Panc1 (cell line): ENCODE measurements at regions not wholly inside any gene's neighbourhood (a gene's known extent, or its start where the extent isn't known, plus 50 kb on each side); places are given as distances from the start of the nearest gene placed in this dataset.
A peak's percentile ranks its signal among the peaks of the same experiment; 100 is the strongest.

Experiments used
- ATAC-seq: fragments of 200-7000 bp; cut with Tn5 transposase; 2 replicates; pipeline ENCODE4 v1.9.1; 2020; ENCODE audit warnings: mild to moderate bottlenecking, moderate library complexity
- BruUV-seq: library from RNA; stranded (reverse); fragments of 400-500 nt; replicated peaks from 2 replicates; lab custom pipeline; 2021; lab: Mats Ljungman, UMichigan
- CTCF ChIA-PET: fragments of 300-600 bp; sonication (Branson Sonifier 250); formaldehyde crosslinking; loops from one replicate; lab custom pipeline; 2022; ENCODE audit warnings: antibody characterized with exemption; lab: Charles Lee
- POLR2A ChIA-PET: fragments of 300-600 bp; sonication (Branson Sonifier 250); formaldehyde crosslinking; loops from one replicate; lab custom pipeline; 2022; ENCODE audit warnings: antibody characterized with exemption; lab: Charles Lee
- DNase-seq: peaks from one replicate; pipeline ENCODE4 v3.0.0-alpha.2; 2010; ENCODE audit warnings: low read depth, low spot score
- H3K27ac ChIP-seq: 2 replicates; pipeline ENCODE4 v1.5.1; 2011; ENCODE audit warnings: mild to moderate bottlenecking, low read length, inconsistent platforms
- H3K27me3 ChIP-seq: fragments of 200-500 bp; sonication (Bioruptor generic); 2 replicates; pipeline ENCODE4 v1.6.0; 2014; ENCODE audit warnings: low read length, inconsistent platforms; ENCODE audit not compliant: control insufficient read depth, insufficient read depth
- H3K36me3 ChIP-seq: fragments of 200-500 bp; sonication (Bioruptor generic); 2 replicates; pipeline ENCODE4 v1.5.1; 2014; ENCODE audit warnings: inconsistent platforms, mild to moderate bottlenecking, low read length, moderate library complexity; ENCODE audit not compliant: control insufficient read depth, insufficient read depth
- H3K4me1 ChIP-seq: 2 replicates; pipeline ENCODE4 v1.5.1; 2011; ENCODE audit warnings: inconsistent platforms, mild to moderate bottlenecking, low read length, moderate library complexity; ENCODE audit not compliant: control insufficient read depth, insufficient read depth
- H3K4me3 ChIP-seq, 2 experiments: 2 replicates each; pipeline ENCODE4 v1.5.1; 2011 to 2012; ENCODE audit warnings: low read depth in 2 of 2, low read length in 2 of 2, mild to moderate bottlenecking in 2 of 2, inconsistent platforms in 1 of 2, moderate library complexity in 1 of 2
- H3K9me3 ChIP-seq: fragments of 200-500 bp; sonication (Bioruptor generic); 2 replicates; pipeline ENCODE4 v1.5.1; 2014; ENCODE audit warnings: low read depth, mild to moderate bottlenecking, inconsistent platforms, low read length, moderate library complexity; ENCODE audit not compliant: control insufficient read depth, insufficient read depth
- POLR2AphosphoS5 ChIP-seq: IDR thresholded peaks from 2 replicates; pipeline ENCODE4 v1.6.1; 2012; ENCODE audit warnings: mild to moderate bottlenecking, low read depth, low read length, moderate library complexity
- SIN3A ChIP-seq: IDR thresholded peaks from 2 replicates; pipeline ENCODE4 v1.6.1; 2012; ENCODE audit warnings: low read depth, mild to moderate bottlenecking, low read length, moderate library complexity, borderline replicate concordance; ENCODE audit not compliant: insufficient read depth
- TCF7L2 ChIP-seq: IDR thresholded peaks from 2 replicates; pipeline ENCODE4 v1.6.1; 2011; ENCODE audit warnings: mild to moderate bottlenecking, low read depth, low read length, inconsistent platforms
- in situ Hi-C: cut with HindIII; loops from 2 replicates; pipeline ENCODE4 v1.10.0; 2016; ENCODE audit warnings: low sequenced_read_pairs, low pct_unique_long_range_greater_than_20kb
- intact Hi-C: fragments of 100-400 bp; cut with micrococcal nuclease; formaldehyde crosslinking; loops from one replicate; pipeline ENCODE4 v1.10.0; 2022; ENCODE audit not compliant: unreplicated experiment
- TF ChIP-seq, protein P1 (sequence below), 2 experiments: IDR thresholded peaks; 2 replicates each; pipeline ENCODE4 v1.6.1; 2011 to 2012; ENCODE audit warnings: low read depth in 2 of 2, control low read depth in 1 of 2, low read length in 1 of 2, mild to moderate bottlenecking in 1 of 2, moderate library complexity in 1 of 2; ENCODE audit not compliant: insufficient read depth in 1 of 2
- TF ChIP-seq, protein P2 (sequence below): fragments of 450-650 bp; IDR thresholded peaks from 2 replicates; pipeline ENCODE4 v1.5.1; 2017; ENCODE audit warnings: mild to moderate bottlenecking

DNA sequence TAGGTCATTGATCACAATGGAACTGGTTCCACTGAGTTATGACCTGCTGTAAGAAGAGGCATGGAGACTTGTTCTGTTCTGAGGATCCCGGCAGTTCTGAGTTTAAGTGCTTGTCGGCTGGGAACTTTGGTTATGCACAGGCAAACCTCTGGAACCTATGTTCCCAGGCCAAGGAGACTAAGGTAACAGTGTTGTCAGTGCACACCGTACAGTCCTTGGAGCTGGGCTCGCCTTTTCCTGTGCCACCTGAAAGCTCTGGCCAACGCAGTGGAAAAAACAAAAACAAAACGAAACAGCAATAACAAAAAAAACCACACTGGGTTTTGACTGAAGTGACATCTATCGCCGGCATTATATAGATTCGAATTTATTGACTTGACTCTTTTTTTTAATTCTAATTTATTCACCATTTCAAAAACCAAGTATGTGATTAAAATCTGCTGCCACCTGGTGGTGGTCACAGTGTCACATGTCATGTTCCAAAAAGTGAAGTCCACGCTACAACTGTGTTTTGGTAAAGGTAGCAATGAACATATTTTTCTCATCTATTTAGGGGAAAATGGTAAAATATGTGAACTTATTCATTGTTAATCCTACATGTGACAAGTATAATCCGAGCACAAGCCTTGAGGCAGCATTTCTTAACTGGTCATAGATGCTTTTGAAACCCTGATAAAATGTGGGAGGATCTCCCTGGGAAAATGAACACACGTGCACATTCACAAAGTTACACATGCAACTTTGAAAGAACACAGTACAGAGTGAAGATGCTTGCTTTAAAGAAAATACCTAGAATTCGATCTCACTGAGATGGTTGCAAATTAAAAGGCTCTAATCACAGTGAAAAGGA lies 113.8 kb upstream of the PPP2R2D start:
- Histone ChIP-seq H3K9me3 (no peaks in the 10 kb centered on the region), H3K27me3 (peaks cover 9% of the 10 kb centered on the region; the same call in 1 of the 2 replicates), H3K27ac (no peak overlapping the region), H3K36me3 (no peaks in the 10 kb centered on the region), H3K4me1 (no peaks in the 10 kb centered on the region), H3K4me3 (no peak overlapping the region)
- ATAC-seq: no peak; the same call in 1 of the 2 replicates
- peak; percentile 17 for DNase-seq
- in situ Hi-C loops: no loop called here
- TF ChIP-seq, protein P1, sequence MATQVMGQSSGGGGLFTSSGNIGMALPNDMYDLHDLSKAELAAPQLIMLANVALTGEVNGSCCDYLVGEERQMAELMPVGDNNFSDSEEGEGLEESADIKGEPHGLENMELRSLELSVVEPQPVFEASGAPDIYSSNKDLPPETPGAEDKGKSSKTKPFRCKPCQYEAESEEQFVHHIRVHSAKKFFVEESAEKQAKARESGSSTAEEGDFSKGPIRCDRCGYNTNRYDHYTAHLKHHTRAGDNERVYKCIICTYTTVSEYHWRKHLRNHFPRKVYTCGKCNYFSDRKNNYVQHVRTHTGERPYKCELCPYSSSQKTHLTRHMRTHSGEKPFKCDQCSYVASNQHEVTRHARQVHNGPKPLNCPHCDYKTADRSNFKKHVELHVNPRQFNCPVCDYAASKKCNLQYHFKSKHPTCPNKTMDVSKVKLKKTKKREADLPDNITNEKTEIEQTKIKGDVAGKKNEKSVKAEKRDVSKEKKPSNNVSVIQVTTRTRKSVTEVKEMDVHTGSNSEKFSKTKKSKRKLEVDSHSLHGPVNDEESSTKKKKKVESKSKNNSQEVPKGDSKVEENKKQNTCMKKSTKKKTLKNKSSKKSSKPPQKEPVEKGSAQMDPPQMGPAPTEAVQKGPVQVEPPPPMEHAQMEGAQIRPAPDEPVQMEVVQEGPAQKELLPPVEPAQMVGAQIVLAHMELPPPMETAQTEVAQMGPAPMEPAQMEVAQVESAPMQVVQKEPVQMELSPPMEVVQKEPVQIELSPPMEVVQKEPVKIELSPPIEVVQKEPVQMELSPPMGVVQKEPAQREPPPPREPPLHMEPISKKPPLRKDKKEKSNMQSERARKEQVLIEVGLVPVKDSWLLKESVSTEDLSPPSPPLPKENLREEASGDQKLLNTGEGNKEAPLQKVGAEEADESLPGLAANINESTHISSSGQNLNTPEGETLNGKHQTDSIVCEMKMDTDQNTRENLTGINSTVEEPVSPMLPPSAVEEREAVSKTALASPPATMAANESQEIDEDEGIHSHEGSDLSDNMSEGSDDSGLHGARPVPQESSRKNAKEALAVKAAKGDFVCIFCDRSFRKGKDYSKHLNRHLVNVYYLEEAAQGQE (IDR thresholded peaks at IDR 0.05; ENCODE audit: insufficient read depth in 1 of 2, low read depth in 2 of 2, low read length in 1 of 2): no peak
- TF ChIP-seq, protein P2, sequence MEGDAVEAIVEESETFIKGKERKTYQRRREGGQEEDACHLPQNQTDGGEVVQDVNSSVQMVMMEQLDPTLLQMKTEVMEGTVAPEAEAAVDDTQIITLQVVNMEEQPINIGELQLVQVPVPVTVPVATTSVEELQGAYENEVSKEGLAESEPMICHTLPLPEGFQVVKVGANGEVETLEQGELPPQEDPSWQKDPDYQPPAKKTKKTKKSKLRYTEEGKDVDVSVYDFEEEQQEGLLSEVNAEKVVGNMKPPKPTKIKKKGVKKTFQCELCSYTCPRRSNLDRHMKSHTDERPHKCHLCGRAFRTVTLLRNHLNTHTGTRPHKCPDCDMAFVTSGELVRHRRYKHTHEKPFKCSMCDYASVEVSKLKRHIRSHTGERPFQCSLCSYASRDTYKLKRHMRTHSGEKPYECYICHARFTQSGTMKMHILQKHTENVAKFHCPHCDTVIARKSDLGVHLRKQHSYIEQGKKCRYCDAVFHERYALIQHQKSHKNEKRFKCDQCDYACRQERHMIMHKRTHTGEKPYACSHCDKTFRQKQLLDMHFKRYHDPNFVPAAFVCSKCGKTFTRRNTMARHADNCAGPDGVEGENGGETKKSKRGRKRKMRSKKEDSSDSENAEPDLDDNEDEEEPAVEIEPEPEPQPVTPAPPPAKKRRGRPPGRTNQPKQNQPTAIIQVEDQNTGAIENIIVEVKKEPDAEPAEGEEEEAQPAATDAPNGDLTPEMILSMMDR: peak; percentile 83
- intact Hi-C loops: loop anchor here (10.0 kb wide), 1 partner anchor 332 kb away; no protein-coding TSS in a partner anchor
- no TSS peak for BruUV-seq
- POLR2A ChIA-PET: no interaction called here
- CTCF ChIA-PET: interaction anchor here (0.6 kb wide), 2 partner anchors 12 to 466 kb away, joined by 4 to 5 read pairs; no protein-coding TSS in a partner anchor

DNA sequence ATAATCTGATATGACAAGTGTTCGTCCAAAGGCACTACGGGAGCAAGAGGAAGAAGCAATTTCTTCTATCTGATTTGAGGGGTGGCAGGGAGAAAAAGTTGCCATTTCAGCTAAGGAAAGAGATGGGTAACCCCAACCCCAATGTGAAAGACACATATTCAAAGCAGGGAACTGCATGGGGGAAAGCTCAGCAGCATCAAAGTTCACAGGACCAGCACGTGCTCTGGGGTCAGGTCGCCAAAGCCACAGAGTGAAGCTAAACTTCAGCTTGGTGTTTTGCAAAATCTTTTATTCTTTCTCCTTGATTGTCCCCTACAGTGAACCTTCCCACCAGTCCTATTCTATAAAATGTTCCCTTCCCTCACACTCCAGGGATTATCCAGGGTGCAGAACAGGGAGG lies 112.8 kb upstream of the PPP2R2D start:
- Histone ChIP-seq H3K4me1 (no peaks in the 10 kb centered on the region), H3K27ac (no peak overlapping the region), H3K4me3 (no peak overlapping the region), H3K36me3 (no peaks in the 10 kb centered on the region), H3K27me3 (peaks cover 9% of the 10 kb centered on the region; the same call in 1 of the 2 replicates), H3K9me3 (no peaks in the 10 kb centered on the region)
- TF ChIP-seq POLR2AphosphoS5: no peak
- TF ChIP-seq, protein P1 (IDR thresholded peaks at IDR 0.05; ENCODE audit: insufficient read depth in 1 of 2, low read depth in 2 of 2, low read length in 1 of 2): no peak
- TF ChIP-seq, protein P2: no peak
- no peak for TF ChIP-seq TCF7L2
- no peak for TF ChIP-seq SIN3A
- ChIA-PET POLR2A (no interaction called here), CTCF (no interaction called here)
- intact Hi-C loops: loop anchor here (10.0 kb wide), 1 partner anchor 333 kb away; no protein-coding TSS in a partner anchor
- BruUV-seq: no TSS peak
- in situ Hi-C loops: no loop called here
- DNase-seq (no peak), ATAC-seq (no peak)
